Adrenal gland (tissue), 5 donors: ENCODE measurements at regions not wholly inside any gene's neighbourhood (a gene's known extent, or its start where the extent isn't known, plus 50 kb on each side); places are given as distances from the start of the nearest gene placed in this dataset.

Source experiments
- POLR2A ChIP-seq, 2 donors: fragments of 450-650 bp; IDR thresholded peaks; one replicate each; pipeline ENCODE4 v1.6.1; 2017; ENCODE audit warnings: antibody characterized with exemption in 2 of 2, mild to moderate bottlenecking in 2 of 2, moderate library complexity in 1 of 2
- TF ChIP-seq, protein P1 (sequence below), 6 experiments: fragments of 450-650 bp in 4 of 6; fragments of 200-600 bp in 2 of 6; sonication (generic) in 1 of 6; IDR thresholded peaks; 1 replicate in 5 of 6; 2 replicates in 1 of 6; pipeline versions ENCODE4 v1.5.1 to v1.8.0; 2016 to 2021; ENCODE audit warnings: antibody characterized with exemption in 6 of 6, mild to moderate bottlenecking in 2 of 6, moderate library complexity in 1 of 6
- donor health status: DM: no; HTN: no; CAD: no.

GRCh38 chr5:3345195-3345594 lies 250.4 kb upstream of the IRX1 start:
- TF ChIP-seq, protein P1, sequence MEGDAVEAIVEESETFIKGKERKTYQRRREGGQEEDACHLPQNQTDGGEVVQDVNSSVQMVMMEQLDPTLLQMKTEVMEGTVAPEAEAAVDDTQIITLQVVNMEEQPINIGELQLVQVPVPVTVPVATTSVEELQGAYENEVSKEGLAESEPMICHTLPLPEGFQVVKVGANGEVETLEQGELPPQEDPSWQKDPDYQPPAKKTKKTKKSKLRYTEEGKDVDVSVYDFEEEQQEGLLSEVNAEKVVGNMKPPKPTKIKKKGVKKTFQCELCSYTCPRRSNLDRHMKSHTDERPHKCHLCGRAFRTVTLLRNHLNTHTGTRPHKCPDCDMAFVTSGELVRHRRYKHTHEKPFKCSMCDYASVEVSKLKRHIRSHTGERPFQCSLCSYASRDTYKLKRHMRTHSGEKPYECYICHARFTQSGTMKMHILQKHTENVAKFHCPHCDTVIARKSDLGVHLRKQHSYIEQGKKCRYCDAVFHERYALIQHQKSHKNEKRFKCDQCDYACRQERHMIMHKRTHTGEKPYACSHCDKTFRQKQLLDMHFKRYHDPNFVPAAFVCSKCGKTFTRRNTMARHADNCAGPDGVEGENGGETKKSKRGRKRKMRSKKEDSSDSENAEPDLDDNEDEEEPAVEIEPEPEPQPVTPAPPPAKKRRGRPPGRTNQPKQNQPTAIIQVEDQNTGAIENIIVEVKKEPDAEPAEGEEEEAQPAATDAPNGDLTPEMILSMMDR (IDR thresholded peaks at IDR 0.05) = no peak
- no peak for TF ChIP-seq POLR2A (IDR thresholded peaks at IDR 0.05)
